Right lobe of liver (tissue), 6 donors: ENCODE measurements at regions not wholly inside any gene's neighbourhood (a gene's known extent, or its start where the extent isn't known, plus 50 kb on each side); places are given as distances from the start of the nearest gene placed in this dataset.

Experiments used
- ATAC-seq, 4 donors: fragments of 200-7000 bp; cut with Tn5 transposase; one replicate each; pipeline ENCODE4 v1.9.1; 2020; ENCODE audit warnings: mild to moderate bottlenecking in 4 of 4, moderate library complexity in 4 of 4
- DNase-seq, 3 donors: peaks; one replicate each; pipeline ENCODE4 v3.0.0-alpha.2; 2020
- H3K27ac ChIP-seq, 3 donors: fragments of 200-600 bp; one replicate each; pipeline ENCODE4 v1.8.0; 2022
- H3K27me3 ChIP-seq, 2 donors: fragments of 200-600 bp; one replicate each; pipeline ENCODE4 v1.8.0; 2022
- H3K36me3 ChIP-seq, 4 donors: fragments of 200-600 bp; sonication (generic) in 1 of 4; one replicate each; pipeline versions ENCODE4 v1.5.1 to v1.8.0; 2017 to 2022; ENCODE audit warnings: control low read depth in 1 of 4
- H3K4me1 ChIP-seq, 4 donors: fragments of 200-600 bp; sonication (generic) in 1 of 4; one replicate each; pipeline versions ENCODE4 v1.5.1 to v1.8.0; 2017 to 2022; ENCODE audit warnings: control low read depth in 1 of 4
- H3K4me3 ChIP-seq, 3 donors: fragments of 200-600 bp; one replicate each; pipeline ENCODE4 v1.8.0; 2022
- H3K9me3 ChIP-seq, 4 donors: fragments of 200-600 bp; sonication (generic) in 1 of 4; one replicate each; pipeline versions ENCODE4 v1.5.1 to v1.8.0; 2017 to 2022; ENCODE audit warnings: control low read depth in 1 of 4
- CTCF ChIP-seq, 4 donors: fragments of 200-600 bp in 3 of 4; fragments of 450-650 bp in 1 of 4; IDR thresholded peaks; one replicate each; pipeline versions ENCODE4 v1.5.1 to v1.8.0; 2016 to 2022; ENCODE audit warnings: antibody characterized with exemption in 4 of 4, mild to moderate bottlenecking in 2 of 4
- POLR2A ChIP-seq: fragments of 450-650 bp; IDR thresholded peaks from one replicate; pipeline ENCODE4 v1.6.1; 2017; ENCODE audit warnings: antibody characterized with exemption, mild to moderate bottlenecking
- WGBS: methylation state at CpG from one replicate; pipeline ENCODE4 v1.1.6; 2018; ENCODE audit warnings: low coverage, low lambda C conversion rate; ENCODE audit not compliant: insufficient coverage; ENCODE audit errors: missing lambda C conversion rate; 5-methylcytosine and 5-hydroxymethylcytosine counted together
- intact Hi-C, 2 donors: fragments of 100-400 bp; cut with DNase I; formaldehyde crosslinking; loops; one replicate each; pipeline versions ENCODE4 v1.11.2 to v1.14.1; 2022
- donor health status: DM: no; HTN: yes; CAD: no.
- donor health status: DM: no; HTN: no; CAD: no.
- donor health status: DM: no; HTN: no; CAD: no.
- donor health status: DM: no; HTN: yes; CAD: no.
- donor health status: DM: no; HTN: yes; CAD: no.

GRCh38 chr9:124197177-124198095, 60.3 kb upstream of the NEK6 start:
- Histone ChIP-seq H3K27me3 (no peaks in the 10 kb centered on the region), H3K36me3 (no peaks in the 10 kb centered on the region), H3K27ac (no peak overlapping the region), H3K4me1 (no peaks in the 10 kb centered on the region), H3K9me3 (no peaks in the 10 kb centered on the region), H3K4me3 (no peak overlapping the region)
- intact Hi-C loops, result no loop called here
- DNase-seq, result peak in 1 of 3 donors; percentile 49
- 34% methylated on average over 10 of the region's 14 CpGs for WGBS
- TF ChIP-seq POLR2A (no peak), CTCF (IDR thresholded peaks at IDR 0.05) (no peak)
- peak; percentile 59 to 90 (median 78) for ATAC-seq

- no peaks in the 10 kb centered on the region for H3K9me3 ChIP-seq
- no peaks in the 10 kb centered on the region for H3K27me3 ChIP-seq
- no peak for ATAC-seq
- no peaks in the 10 kb centered on the region for H3K36me3 ChIP-seq
- no peak for TF ChIP-seq POLR2A
- TF ChIP-seq CTCF (IDR thresholded peaks at IDR 0.05), result no peak
- H3K4me3 ChIP-seq, result no peak overlapping the region
- intact Hi-C loops, result no loop called here
- DNase-seq, result peak in 1 of 3 donors; percentile 31
- H3K4me1 ChIP-seq, result no peaks in the 10 kb centered on the region
- no peak overlapping the region for H3K27ac ChIP-seq
- 85% methylated on average over 4 of the region's 5 CpGs for whole genome bisulfite sequencing
Observed at GRCh38 chr9:124198331-124198730, 59.4 kb upstream of the NEK6 start.

GRCh38 chr9:124198948-124199347, 58.8 kb upstream of the NEK6 start:
- H3K27ac ChIP-seq, result no peak overlapping the region
- TF ChIP-seq CTCF (IDR thresholded peaks at IDR 0.05) (no peak), POLR2A (no peak)
- ATAC-seq, result no peak
- no peaks in the 10 kb centered on the region for H3K36me3 ChIP-seq
- no peaks in the 10 kb centered on the region for H3K4me1 ChIP-seq
- peak in 1 of 3 donors; percentile 38 for DNase-seq
- H3K9me3 ChIP-seq, result no peaks in the 10 kb centered on the region
- H3K4me3 ChIP-seq, result no peak overlapping the region
- no CpG with 5 or more reads among the region's 4 CpGs for WGBS
- H3K27me3 ChIP-seq, result no peaks in the 10 kb centered on the region
- intact Hi-C loops, result no loop called here

GRCh38 chr9:124199474-124199873, 58.3 kb upstream of the NEK6 start:
- TF ChIP-seq POLR2A (no peak), CTCF (IDR thresholded peaks at IDR 0.05) (no peak)
- no peaks in the 10 kb centered on the region for H3K4me1 ChIP-seq
- H3K9me3 ChIP-seq, result no peaks in the 10 kb centered on the region
- intact Hi-C loops, result no loop called here
- no peak for ATAC-seq
- no peak overlapping the region for H3K4me3 ChIP-seq
- peak in 1 of 3 donors; percentile 30 for DNase-seq
- H3K27ac ChIP-seq, result no peak overlapping the region
- WGBS, result 57% methylated on average over 1 of the region's 3 CpGs
- H3K27me3 ChIP-seq, result no peaks in the 10 kb centered on the region
- H3K36me3 ChIP-seq, result no peaks in the 10 kb centered on the region
